GM23338 (cell line): ENCODE measurements at regions not wholly inside any gene's neighbourhood (a gene's known extent, or its start where the extent isn't known, plus 50 kb on each side); places are given as distances from the start of the nearest gene placed in this dataset.

Experiments
- ATAC-seq: fragments of 200-7000 bp; cut with Tn5 transposase; 3 replicates; pipeline ENCODE4 v1.9.1; 2020
- DNase-seq: peaks from one replicate; pipeline ENCODE4 v3.0.0-alpha.2; 2015; ENCODE audit warnings: low spot score
- H2AFZ ChIP-seq: fragments of 200-600 bp; sonication (generic); 2 replicates; pipeline ENCODE4 v1.8.0; 2016; ENCODE audit warnings: antibody characterized with exemption, mild to moderate bottlenecking, moderate library complexity
- H3F3A ChIP-seq: fragments of 200-600 bp; sonication (generic); replicated peaks from 2 replicates; pipeline ENCODE4 v1.8.0; 2017; ENCODE audit warnings: antibody characterized with exemption, mixed run types, low read depth
- H3K27ac ChIP-seq: fragments of 200-600 bp; sonication (generic); 2 replicates; pipeline ENCODE4 v1.6.1; 2016; ENCODE audit warnings: low read depth
- H3K27me3 ChIP-seq: fragments of 200-600 bp; sonication (generic); 2 replicates; pipeline ENCODE4 v1.8.0; 2016; ENCODE audit warnings: mild to moderate bottlenecking, mixed run types, moderate library complexity; ENCODE audit not compliant: insufficient read depth
- H3K36me3 ChIP-seq: fragments of 200-600 bp; sonication (generic); 2 replicates; pipeline ENCODE4 v1.8.0; 2016; ENCODE audit warnings: mild to moderate bottlenecking; ENCODE audit not compliant: insufficient read depth
- H3K4me1 ChIP-seq: fragments of 200-600 bp; sonication (generic); 2 replicates; pipeline ENCODE4 v1.8.0; 2016; ENCODE audit warnings: mild to moderate bottlenecking, moderate library complexity; ENCODE audit not compliant: insufficient read depth
- H3K4me2 ChIP-seq: fragments of 200-600 bp; sonication (generic); 2 replicates; pipeline ENCODE4 v1.7.1; 2017; ENCODE audit warnings: mixed run types
- H3K4me3 ChIP-seq: fragments of 200-600 bp; sonication (generic); 2 replicates; pipeline ENCODE4 v1.6.1; 2016; ENCODE audit warnings: mixed run types
- H3K79me2 ChIP-seq: fragments of 200-600 bp; sonication (generic); replicated peaks from 2 replicates; pipeline ENCODE4 v1.8.0; 2017; ENCODE audit warnings: mild to moderate bottlenecking; ENCODE audit not compliant: insufficient read depth
- H3K9me2 ChIP-seq: fragments of 200-600 bp; sonication (generic); 2 replicates; pipeline ENCODE4 v1.8.0; 2017; ENCODE audit not compliant: insufficient read depth
- H4K20me1 ChIP-seq: fragments of 200-600 bp; sonication (generic); replicated peaks from 2 replicates; pipeline ENCODE4 v1.8.0; 2017; ENCODE audit warnings: mild to moderate bottlenecking; ENCODE audit not compliant: insufficient read depth
- H3K27ac Mint-ChIP-seq: 2 replicates; pipeline ENCODE4 v1.8.0; 2020; ENCODE audit warnings: inconsistent platforms, mild to moderate bottlenecking, moderate library complexity, mixed read lengths
- H3K27me3 Mint-ChIP-seq: 3 replicates; pipeline ENCODE4 v1.8.0; 2022; ENCODE audit warnings: low read depth, mild to moderate bottlenecking, moderate library complexity, mixed read lengths, inconsistent platforms; ENCODE audit not compliant: insufficient read depth, poor library complexity
- H3K36me3 Mint-ChIP-seq: 3 replicates; pipeline ENCODE4 v1.8.0; 2021; ENCODE audit warnings: low read depth, mild to moderate bottlenecking, inconsistent platforms, moderate library complexity, mixed read lengths
- H3K4me1 Mint-ChIP-seq: 3 replicates; pipeline ENCODE4 v1.8.0; 2020; ENCODE audit warnings: mild to moderate bottlenecking, inconsistent platforms, mixed read lengths
- H3K4me3 Mint-ChIP-seq: 3 replicates; pipeline ENCODE4 v1.8.0; 2021; ENCODE audit warnings: moderate library complexity, mild to moderate bottlenecking, inconsistent platforms, mixed read lengths
- H3K9me3 Mint-ChIP-seq: 3 replicates; pipeline ENCODE4 v1.8.0; 2020; ENCODE audit warnings: moderate library complexity, mild to moderate bottlenecking, inconsistent platforms, mixed read lengths
- CREB1 ChIP-seq: fragments of 250-450 bp; sonication (Bioruptor Pico); IDR thresholded peaks from 2 replicates; pipeline ENCODE4 v1.5.0; 2020; ENCODE audit warnings: low read depth, mild to moderate bottlenecking, moderate library complexity
- EZH2 ChIP-seq: fragments of 200-600 bp; sonication (generic); IDR thresholded peaks from one replicate; pipeline ENCODE4 v1.8.0; 2017; ENCODE audit warnings: antibody characterized with exemption, mild to moderate bottlenecking, low read depth; ENCODE audit not compliant: unreplicated experiment
- EZH2phosphoT487 ChIP-seq: fragments of 200-600 bp; sonication (generic); IDR thresholded peaks from one replicate; pipeline ENCODE4 v1.8.1; 2018; ENCODE audit warnings: antibody characterized with exemption; ENCODE audit not compliant: unreplicated experiment
- JUNB ChIP-seq: IDR thresholded peaks from one replicate; pipeline ENCODE4 v1.6.1; 2016; ENCODE audit warnings: antibody characterized with exemption; ENCODE audit not compliant: unreplicated experiment
- NANOG ChIP-seq: IDR thresholded peaks from 2 replicates; pipeline ENCODE4 v1.6.1; 2016; ENCODE audit warnings: antibody characterized with exemption, borderline replicate concordance
- POLR2AphosphoS5 ChIP-seq: IDR thresholded peaks from 2 replicates; pipeline ENCODE4 v1.6.1; 2016; ENCODE audit warnings: antibody characterized with exemption, low read depth
- STAT1 ChIP-seq: IDR thresholded peaks from one replicate; pipeline ENCODE4 v1.6.1; 2016; ENCODE audit warnings: antibody characterized with exemption; ENCODE audit not compliant: unreplicated experiment
- ZNF114 ChIP-seq: fragments of 250-450 bp; sonication (Bioruptor Pico); IDR thresholded peaks from 2 replicates; pipeline ENCODE4 v1.5.0; 2020; ENCODE audit warnings: mild to moderate bottlenecking, moderate library complexity
- ZNF331 ChIP-seq: fragments of 250-450 bp; sonication (Bioruptor Pico); IDR thresholded peaks from 2 replicates; pipeline ENCODE4 v1.5.0; 2020; ENCODE audit warnings: low read depth, mild to moderate bottlenecking, moderate library complexity
- TF ChIP-seq, protein P1 (sequence below), 2 experiments: fragments of 200-600 bp in 1 of 2; sonication (generic) in 1 of 2; conservative IDR thresholded peaks; 2 replicates each; pipeline versions ENCODE4 v1.5.1 to v1.6.1; 2016 to 2017; ENCODE audit warnings: antibody characterized with exemption in 2 of 2, low read depth in 2 of 2, mild to moderate bottlenecking in 2 of 2, moderate library complexity in 1 of 2
- TF ChIP-seq, protein P2 (sequence below): fragments of 250-450 bp; sonication (Bioruptor Pico); IDR thresholded peaks from 2 replicates; pipeline ENCODE4 v1.5.0; 2020; ENCODE audit warnings: mild to moderate bottlenecking, moderate library complexity
- TF ChIP-seq, protein P3 (sequence below): IDR thresholded peaks from 2 replicates; pipeline ENCODE4 v1.6.1; 2016; ENCODE audit warnings: antibody characterized with exemption
- TF ChIP-seq, protein P4 (sequence below): IDR thresholded peaks from one replicate; pipeline ENCODE4 v1.6.1; 2018; ENCODE audit warnings: antibody characterized with exemption; ENCODE audit not compliant: unreplicated experiment

- H3K79me2 ChIP-seq, result no peaks in the 10 kb centered on the region
- H3K9me2 ChIP-seq, result no peaks in the 10 kb centered on the region; the same call in 1 of the 2 replicates
- H3K4me3 ChIP-seq, result no peak overlapping the region
- H3K36me3 ChIP-seq, result no peaks in the 10 kb centered on the region
- ATAC-seq (no peak), DNase-seq (no peak)
- Mint-ChIP-seq H3K36me3 (peaks cover 2% of the 10 kb centered on the region; the same call in 1 of the 3 replicates), H3K27me3 (peaks cover 6% of the 10 kb centered on the region), H3K4me1 (peaks cover 6% of the 10 kb centered on the region; the same call in 2 of the 3 replicates), H3K4me3 (no peak overlapping the region), H3K9me3 (peaks cover 18% of the 10 kb centered on the region), H3K27ac (no peak overlapping the region)
- no peaks in the 10 kb centered on the region for H4K20me1 ChIP-seq
- no peak overlapping the region for H3K4me2 ChIP-seq
- H2AFZ ChIP-seq, result no peak overlapping the region
- no peaks in the 10 kb centered on the region for H3K27me3 ChIP-seq
- H3F3A ChIP-seq, result no peaks in the 10 kb centered on the region
- H3K27ac ChIP-seq, result no peak overlapping the region
- H3K4me1 ChIP-seq, result no peaks in the 10 kb centered on the region
- TF ChIP-seq STAT1 (no peak), ZNF331 (no peak), POLR2AphosphoS5 (no peak), ZNF114 (CRISPR knock-in tag) (no peak), EZH2 (no peak), CREB1 (CRISPR knock-in tag) (no peak), NANOG (no peak), EZH2phosphoT487 (no peak), JUNB (no peak)
- TF ChIP-seq, protein P1, sequence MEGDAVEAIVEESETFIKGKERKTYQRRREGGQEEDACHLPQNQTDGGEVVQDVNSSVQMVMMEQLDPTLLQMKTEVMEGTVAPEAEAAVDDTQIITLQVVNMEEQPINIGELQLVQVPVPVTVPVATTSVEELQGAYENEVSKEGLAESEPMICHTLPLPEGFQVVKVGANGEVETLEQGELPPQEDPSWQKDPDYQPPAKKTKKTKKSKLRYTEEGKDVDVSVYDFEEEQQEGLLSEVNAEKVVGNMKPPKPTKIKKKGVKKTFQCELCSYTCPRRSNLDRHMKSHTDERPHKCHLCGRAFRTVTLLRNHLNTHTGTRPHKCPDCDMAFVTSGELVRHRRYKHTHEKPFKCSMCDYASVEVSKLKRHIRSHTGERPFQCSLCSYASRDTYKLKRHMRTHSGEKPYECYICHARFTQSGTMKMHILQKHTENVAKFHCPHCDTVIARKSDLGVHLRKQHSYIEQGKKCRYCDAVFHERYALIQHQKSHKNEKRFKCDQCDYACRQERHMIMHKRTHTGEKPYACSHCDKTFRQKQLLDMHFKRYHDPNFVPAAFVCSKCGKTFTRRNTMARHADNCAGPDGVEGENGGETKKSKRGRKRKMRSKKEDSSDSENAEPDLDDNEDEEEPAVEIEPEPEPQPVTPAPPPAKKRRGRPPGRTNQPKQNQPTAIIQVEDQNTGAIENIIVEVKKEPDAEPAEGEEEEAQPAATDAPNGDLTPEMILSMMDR (conservative IDR thresholded peaks at IDR 0.05; ENCODE audit: low read depth in 2 of 2), result no peak
- TF ChIP-seq, protein P2, sequence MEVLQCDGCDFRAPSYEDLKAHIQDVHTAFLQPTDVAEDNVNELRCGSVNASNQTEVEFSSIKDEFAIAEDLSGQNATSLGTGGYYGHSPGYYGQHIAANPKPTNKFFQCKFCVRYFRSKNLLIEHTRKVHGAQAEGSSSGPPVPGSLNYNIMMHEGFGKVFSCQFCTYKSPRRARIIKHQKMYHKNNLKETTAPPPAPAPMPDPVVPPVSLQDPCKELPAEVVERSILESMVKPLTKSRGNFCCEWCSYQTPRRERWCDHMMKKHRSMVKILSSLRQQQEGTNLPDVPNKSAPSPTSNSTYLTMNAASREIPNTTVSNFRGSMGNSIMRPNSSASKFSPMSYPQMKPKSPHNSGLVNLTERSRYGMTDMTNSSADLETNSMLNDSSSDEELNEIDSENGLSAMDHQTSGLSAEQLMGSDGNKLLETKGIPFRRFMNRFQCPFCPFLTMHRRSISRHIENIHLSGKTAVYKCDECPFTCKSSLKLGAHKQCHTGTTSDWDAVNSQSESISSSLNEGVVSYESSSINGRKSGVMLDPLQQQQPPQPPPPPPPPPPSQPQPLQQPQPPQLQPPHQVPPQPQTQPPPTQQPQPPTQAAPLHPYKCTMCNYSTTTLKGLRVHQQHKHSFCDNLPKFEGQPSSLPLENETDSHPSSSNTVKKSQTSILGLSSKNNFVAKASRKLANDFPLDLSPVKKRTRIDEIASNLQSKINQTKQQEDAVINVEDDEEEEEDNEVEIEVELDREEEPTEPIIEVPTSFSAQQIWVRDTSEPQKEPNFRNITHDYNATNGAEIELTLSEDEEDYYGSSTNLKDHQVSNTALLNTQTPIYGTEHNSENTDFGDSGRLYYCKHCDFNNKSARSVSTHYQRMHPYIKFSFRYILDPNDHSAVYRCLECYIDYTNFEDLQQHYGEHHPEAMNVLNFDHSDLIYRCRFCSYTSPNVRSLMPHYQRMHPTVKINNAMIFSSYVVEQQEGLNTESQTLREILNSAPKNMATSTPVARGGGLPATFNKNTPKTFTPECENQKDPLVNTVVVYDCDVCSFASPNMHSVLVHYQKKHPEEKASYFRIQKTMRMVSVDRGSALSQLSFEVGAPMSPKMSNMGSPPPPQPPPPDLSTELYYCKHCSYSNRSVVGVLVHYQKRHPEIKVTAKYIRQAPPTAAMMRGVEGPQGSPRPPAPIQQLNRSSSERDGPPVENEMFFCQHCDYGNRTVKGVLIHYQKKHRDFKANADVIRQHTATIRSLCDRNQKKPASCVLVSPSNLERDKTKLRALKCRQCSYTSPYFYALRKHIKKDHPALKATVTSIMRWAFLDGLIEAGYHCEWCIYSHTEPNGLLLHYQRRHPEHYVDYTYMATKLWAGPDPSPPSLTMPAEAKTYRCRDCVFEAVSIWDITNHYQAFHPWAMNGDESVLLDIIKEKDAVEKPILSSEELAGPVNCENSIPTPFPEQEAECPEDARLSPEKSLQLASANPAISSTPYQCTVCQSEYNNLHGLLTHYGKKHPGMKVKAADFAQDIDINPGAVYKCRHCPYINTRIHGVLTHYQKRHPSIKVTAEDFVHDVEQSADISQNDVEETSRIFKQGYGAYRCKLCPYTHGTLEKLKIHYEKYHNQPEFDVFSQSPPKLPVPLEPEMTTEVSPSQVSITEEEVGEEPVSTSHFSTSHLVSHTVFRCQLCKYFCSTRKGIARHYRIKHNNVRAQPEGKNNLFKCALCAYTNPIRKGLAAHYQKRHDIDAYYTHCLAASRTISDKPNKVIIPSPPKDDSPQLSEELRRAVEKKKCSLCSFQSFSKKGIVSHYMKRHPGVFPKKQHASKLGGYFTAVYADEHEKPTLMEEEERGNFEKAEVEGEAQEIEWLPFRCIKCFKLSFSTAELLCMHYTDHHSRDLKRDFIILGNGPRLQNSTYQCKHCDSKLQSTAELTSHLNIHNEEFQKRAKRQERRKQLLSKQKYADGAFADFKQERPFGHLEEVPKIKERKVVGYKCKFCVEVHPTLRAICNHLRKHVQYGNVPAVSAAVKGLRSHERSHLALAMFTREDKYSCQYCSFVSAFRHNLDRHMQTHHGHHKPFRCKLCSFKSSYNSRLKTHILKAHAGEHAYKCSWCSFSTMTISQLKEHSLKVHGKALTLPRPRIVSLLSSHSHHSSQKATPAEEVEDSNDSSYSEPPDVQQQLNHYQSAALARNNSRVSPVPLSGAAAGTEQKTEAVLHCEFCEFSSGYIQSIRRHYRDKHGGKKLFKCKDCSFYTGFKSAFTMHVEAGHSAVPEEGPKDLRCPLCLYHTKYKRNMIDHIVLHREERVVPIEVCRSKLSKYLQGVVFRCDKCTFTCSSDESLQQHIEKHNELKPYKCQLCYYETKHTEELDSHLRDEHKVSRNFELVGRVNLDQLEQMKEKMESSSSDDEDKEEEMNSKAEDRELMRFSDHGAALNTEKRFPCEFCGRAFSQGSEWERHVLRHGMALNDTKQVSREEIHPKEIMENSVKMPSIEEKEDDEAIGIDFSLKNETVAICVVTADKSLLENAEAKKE, result no peak
- TF ChIP-seq, protein P3, sequence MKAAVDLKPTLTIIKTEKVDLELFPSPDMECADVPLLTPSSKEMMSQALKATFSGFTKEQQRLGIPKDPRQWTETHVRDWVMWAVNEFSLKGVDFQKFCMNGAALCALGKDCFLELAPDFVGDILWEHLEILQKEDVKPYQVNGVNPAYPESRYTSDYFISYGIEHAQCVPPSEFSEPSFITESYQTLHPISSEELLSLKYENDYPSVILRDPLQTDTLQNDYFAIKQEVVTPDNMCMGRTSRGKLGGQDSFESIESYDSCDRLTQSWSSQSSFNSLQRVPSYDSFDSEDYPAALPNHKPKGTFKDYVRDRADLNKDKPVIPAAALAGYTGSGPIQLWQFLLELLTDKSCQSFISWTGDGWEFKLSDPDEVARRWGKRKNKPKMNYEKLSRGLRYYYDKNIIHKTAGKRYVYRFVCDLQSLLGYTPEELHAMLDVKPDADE, result no peak
- TF ChIP-seq, protein P4, sequence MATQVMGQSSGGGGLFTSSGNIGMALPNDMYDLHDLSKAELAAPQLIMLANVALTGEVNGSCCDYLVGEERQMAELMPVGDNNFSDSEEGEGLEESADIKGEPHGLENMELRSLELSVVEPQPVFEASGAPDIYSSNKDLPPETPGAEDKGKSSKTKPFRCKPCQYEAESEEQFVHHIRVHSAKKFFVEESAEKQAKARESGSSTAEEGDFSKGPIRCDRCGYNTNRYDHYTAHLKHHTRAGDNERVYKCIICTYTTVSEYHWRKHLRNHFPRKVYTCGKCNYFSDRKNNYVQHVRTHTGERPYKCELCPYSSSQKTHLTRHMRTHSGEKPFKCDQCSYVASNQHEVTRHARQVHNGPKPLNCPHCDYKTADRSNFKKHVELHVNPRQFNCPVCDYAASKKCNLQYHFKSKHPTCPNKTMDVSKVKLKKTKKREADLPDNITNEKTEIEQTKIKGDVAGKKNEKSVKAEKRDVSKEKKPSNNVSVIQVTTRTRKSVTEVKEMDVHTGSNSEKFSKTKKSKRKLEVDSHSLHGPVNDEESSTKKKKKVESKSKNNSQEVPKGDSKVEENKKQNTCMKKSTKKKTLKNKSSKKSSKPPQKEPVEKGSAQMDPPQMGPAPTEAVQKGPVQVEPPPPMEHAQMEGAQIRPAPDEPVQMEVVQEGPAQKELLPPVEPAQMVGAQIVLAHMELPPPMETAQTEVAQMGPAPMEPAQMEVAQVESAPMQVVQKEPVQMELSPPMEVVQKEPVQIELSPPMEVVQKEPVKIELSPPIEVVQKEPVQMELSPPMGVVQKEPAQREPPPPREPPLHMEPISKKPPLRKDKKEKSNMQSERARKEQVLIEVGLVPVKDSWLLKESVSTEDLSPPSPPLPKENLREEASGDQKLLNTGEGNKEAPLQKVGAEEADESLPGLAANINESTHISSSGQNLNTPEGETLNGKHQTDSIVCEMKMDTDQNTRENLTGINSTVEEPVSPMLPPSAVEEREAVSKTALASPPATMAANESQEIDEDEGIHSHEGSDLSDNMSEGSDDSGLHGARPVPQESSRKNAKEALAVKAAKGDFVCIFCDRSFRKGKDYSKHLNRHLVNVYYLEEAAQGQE, result no peak
These were observed 281.9 kb downstream of the ICE1 start for GRCh38 chr5:5704352-5704751.
